NCI-H1092 treated with DMSO at 0.1 percent for 48 hours (cell line): ENCODE measurements at regions not wholly inside any gene's neighbourhood (a gene's known extent, or its start where the extent isn't known, plus 50 kb on each side); places are given as distances from the start of the nearest gene placed in this dataset.

Experiments used
- DNase-seq: peaks from one replicate; lab custom pipeline; 2025; lab: John Stamatoyannopoulos, UW

- no peak for DNase-seq
These were observed 252.0 kb upstream of the KLHL29 start for GRCh38 chr2:23132823-23133595.

- DNase-seq, result no peak
These were observed 250.3 kb upstream of the KLHL29 start for GRCh38 chr2:23134726-23135125.

GRCh38 chr2:23135481-23136100, 249.4 kb upstream of the KLHL29 start:
- DNase-seq, result no peak

- DNase-seq, result no peak
These were observed 247.8 kb upstream of the KLHL29 start for GRCh38 chr2:23137166-23137565.

- no peak for DNase-seq
These were observed 246.3 kb upstream of the KLHL29 start for GRCh38 chr2:23138701-23139100.

GRCh38 chr2:23145460-23145859, 239.5 kb upstream of the KLHL29 start:
- DNase-seq, result no peak

- DNase-seq, result no peak
These were observed 239.0 kb upstream of the KLHL29 start for GRCh38 chr2:23146011-23146410.

GRCh38 chr2:23148342-23148741, 236.6 kb upstream of the KLHL29 start:
- DNase-seq, result no peak

- no peak for DNase-seq
These were observed 235.2 kb upstream of the KLHL29 start for GRCh38 chr2:23149777-23150176.

- no peak for DNase-seq
These were observed 231.5 kb upstream of the KLHL29 start for GRCh38 chr2:23153484-23153883.

- no peak for DNase-seq
These were observed 230.0 kb upstream of the KLHL29 start for GRCh38 chr2:23155022-23155421.

- DNase-seq, result no peak
These were observed 227.2 kb upstream of the KLHL29 start for GRCh38 chr2:23157812-23158211.

GRCh38 chr2:23158306-23158705, 226.7 kb upstream of the KLHL29 start:
- DNase-seq, result no peak

- no peak for DNase-seq
These were observed 225.1 kb upstream of the KLHL29 start for GRCh38 chr2:23159746-23160405.

GRCh38 chr2:23164173-23164572, 220.8 kb upstream of the KLHL29 start:
- no peak for DNase-seq

- no peak for DNase-seq
These were observed 215.1 kb upstream of the KLHL29 start for GRCh38 chr2:23169896-23170295.

GRCh38 chr2:23171108-23171507, 213.9 kb upstream of the KLHL29 start:
- DNase-seq, result no peak

- no peak for DNase-seq
These were observed 206.6 kb upstream of the KLHL29 start for GRCh38 chr2:23178396-23178795.

GRCh38 chr2:23183733-23184132, 201.2 kb upstream of the KLHL29 start:
- DNase-seq, result no peak

GRCh38 chr2:23198316-23199114, 186.5 kb upstream of the KLHL29 start:
- no peak for DNase-seq

GRCh38 chr2:23199115-23199918, 185.7 kb upstream of the KLHL29 start:
- peak; percentile 1 for DNase-seq
